WTC11 (cell line): ENCODE measurements at regions not wholly inside any gene's neighbourhood (a gene's known extent, or its start where the extent isn't known, plus 50 kb on each side); places are given as distances from the start of the nearest gene placed in this dataset.

Experiments used
- ATAC-seq: fragments of 200-7000 bp; cut with Tn5 transposase; 2 replicates; pipeline ENCODE4 v1.10.0; 2021; ENCODE audit warnings: mild to moderate bottlenecking, moderate library complexity
- CTCF ChIA-PET: fragments of 300-600 bp; sonication (Branson Sonifier 250); formaldehyde crosslinking; loops from one replicate; lab custom pipeline; 2021; ENCODE audit warnings: antibody characterized with exemption; lab: Charles Lee
- POLR2A ChIA-PET: fragments of 350-600 bp; sonication (Branson Sonifier 250); formaldehyde crosslinking; loops from one replicate; lab custom pipeline; 2021; ENCODE audit warnings: antibody characterized with exemption; lab: Charles Lee
- DNase-seq: peaks from one replicate; pipeline ENCODE4 v3.0.0; 2021; ENCODE audit warnings: low spot score
- H3K27ac Mint-ChIP-seq: 2 replicates; pipeline ENCODE4 v1.8.0; 2021; ENCODE audit warnings: mixed read lengths
- H3K27me3 Mint-ChIP-seq: 2 replicates; pipeline ENCODE4 v1.8.0; 2021; ENCODE audit warnings: low read depth, mild to moderate bottlenecking, moderate library complexity, mixed read lengths
- H3K36me3 Mint-ChIP-seq: 2 replicates; pipeline ENCODE4 v1.8.0; 2021; ENCODE audit warnings: mixed read lengths
- H3K4me1 Mint-ChIP-seq: 2 replicates; pipeline ENCODE4 v1.8.0; 2022; ENCODE audit warnings: mixed read lengths
- H3K4me3 Mint-ChIP-seq: 2 replicates; pipeline ENCODE4 v1.8.0; 2021; ENCODE audit warnings: mild to moderate bottlenecking, moderate library complexity, mixed read lengths
- H3K9me3 Mint-ChIP-seq: 2 replicates; pipeline ENCODE4 v1.8.0; 2021; ENCODE audit warnings: mixed read lengths
- ATF2 ChIP-seq: sonication (generic); formaldehyde crosslinking; IDR thresholded peaks from 2 replicates; pipeline ENCODE4 v1.8.1; 2022; ENCODE audit warnings: low read depth, missing genetic modification reagents, borderline replicate concordance
- CBFB ChIP-seq: sonication (generic); formaldehyde crosslinking; IDR thresholded peaks from 2 replicates; pipeline ENCODE4 v1.8.1; 2022; ENCODE audit warnings: mild to moderate bottlenecking, low read depth, missing genetic modification reagents
- CDX4 ChIP-seq: fragments of 250-450 bp; sonication (Bioruptor Pico); IDR thresholded peaks from 2 replicates; pipeline ENCODE4 v1.9.0; 2021; ENCODE audit warnings: moderate library complexity, mild to moderate bottlenecking, inconsistent platforms, borderline replicate concordance
- CREB1 ChIP-seq: sonication (generic); formaldehyde crosslinking; IDR thresholded peaks from 2 replicates; pipeline ENCODE4 v1.8.0; 2023; ENCODE audit warnings: mild to moderate bottlenecking, missing genetic modification reagents
- CTCF ChIP-seq: fragments of 200-600 bp; IDR thresholded peaks from 2 replicates; pipeline ENCODE4 v1.8.0; 2022; ENCODE audit warnings: antibody characterized with exemption
- EMX1 ChIP-seq: fragments of 250-450 bp; sonication (Bioruptor Pico); IDR thresholded peaks from 2 replicates; pipeline ENCODE4 v1.8.0; 2021; ENCODE audit warnings: mild to moderate bottlenecking
- ERG ChIP-seq: fragments of 250-450 bp; sonication (Bioruptor Pico); IDR thresholded peaks from 2 replicates; pipeline ENCODE4 v1.8.0; 2021; ENCODE audit warnings: mild to moderate bottlenecking
- ESRRA ChIP-seq: sonication (generic); formaldehyde crosslinking; IDR thresholded peaks from 2 replicates; pipeline ENCODE4 v1.8.1; 2022; ENCODE audit warnings: mild to moderate bottlenecking, missing genetic modification reagents, borderline replicate concordance
- ETV6 ChIP-seq: sonication (generic); formaldehyde crosslinking; IDR thresholded peaks from 2 replicates; pipeline ENCODE4 v1.8.1; 2022; ENCODE audit warnings: mild to moderate bottlenecking, missing genetic modification reagents
- GRHL2 ChIP-seq: fragments of 250-450 bp; sonication (Bioruptor Pico); IDR thresholded peaks from 2 replicates; pipeline ENCODE4 v1.8.0; 2022; ENCODE audit warnings: mild to moderate bottlenecking, moderate library complexity; ENCODE audit not compliant: insufficient replicate concordance, severe bottlenecking
- JAZF1 ChIP-seq: fragments of 250-450 bp; sonication (Bioruptor Pico); IDR thresholded peaks from 2 replicates; pipeline ENCODE4 v1.9.0; 2021; ENCODE audit warnings: moderate library complexity, mild to moderate bottlenecking, inconsistent platforms
- MAX ChIP-seq: sonication (generic); formaldehyde crosslinking; IDR thresholded peaks from 2 replicates; pipeline ENCODE4 v1.8.0; 2022; ENCODE audit warnings: mild to moderate bottlenecking, missing genetic modification reagents
- NR2C2 ChIP-seq: sonication (generic); formaldehyde crosslinking; IDR thresholded peaks from 2 replicates; pipeline ENCODE4 v1.8.0; 2022; ENCODE audit warnings: mild to moderate bottlenecking, missing genetic modification reagents
- PRRX2 ChIP-seq: fragments of 250-450 bp; sonication (Bioruptor Pico); IDR thresholded peaks from 2 replicates; pipeline ENCODE4 v1.8.0; 2021; ENCODE audit warnings: mild to moderate bottlenecking
- USF2 ChIP-seq: sonication (generic); formaldehyde crosslinking; IDR thresholded peaks from 2 replicates; pipeline ENCODE4 v1.8.1; 2023; ENCODE audit warnings: mild to moderate bottlenecking, missing genetic modification reagents, moderate library complexity
- ZBTB21 ChIP-seq: sonication (generic); formaldehyde crosslinking; IDR thresholded peaks from 2 replicates; pipeline ENCODE4 v1.8.1; 2023; ENCODE audit warnings: mild to moderate bottlenecking, missing genetic modification reagents, borderline replicate concordance
- ZNF138 ChIP-seq: sonication (generic); formaldehyde crosslinking; conservative IDR thresholded peaks from 2 replicates; pipeline ENCODE4 v1.8.1; 2022; ENCODE audit warnings: mild to moderate bottlenecking, moderate library complexity, missing genetic modification reagents
- ZNF219 ChIP-seq: sonication (generic); formaldehyde crosslinking; IDR thresholded peaks from 2 replicates; pipeline ENCODE4 v1.8.0; 2023; ENCODE audit warnings: missing genetic modification reagents, mild to moderate bottlenecking, borderline replicate concordance
- ZNF396 ChIP-seq: fragments of 250-450 bp; sonication (Bioruptor Pico); IDR thresholded peaks from 2 replicates; pipeline ENCODE4 v1.8.0; 2021; ENCODE audit warnings: mild to moderate bottlenecking, moderate library complexity, borderline replicate concordance
- ZNF512 ChIP-seq: sonication (generic); formaldehyde crosslinking; IDR thresholded peaks from 2 replicates; pipeline ENCODE4 v1.8.1; 2022; ENCODE audit warnings: missing genetic modification reagents, borderline replicate concordance
- ZNF532 ChIP-seq: fragments of 250-450 bp; sonication (Bioruptor Pico); IDR thresholded peaks from 2 replicates; pipeline ENCODE4 v1.9.0; 2021; ENCODE audit warnings: mild to moderate bottlenecking, borderline replicate concordance

GRCh38 chr14:30077946-30078345 is 150.3 kb upstream of the PRKD1 start:
- Mint-ChIP-seq H3K4me1 (0 out of 2 replicates have a peak, but pooled peaks cover under 1% of the 10 kb centered on the region), H3K4me3 (no peak overlapping the region), H3K27me3 (no peaks in the 10 kb centered on the region), H3K36me3 (peaks cover 19% of the 10 kb centered on the region), H3K9me3 (peaks cover 34% of the 10 kb centered on the region), H3K27ac (no peak overlapping the region)
- ATAC-seq (no peak), DNase-seq (no peak)
- CTCF ChIA-PET, result no interaction called here
- TF ChIP-seq ATF2, result no peak
- TF ChIP-seq CREB1 (CRISPR knock-in tag), result no peak
- no peak for TF ChIP-seq ZNF512
- TF ChIP-seq, all 79 proteins: peak for 0
- POLR2A ChIA-PET, result interaction anchor here (0.6 kb wide), 1 partner anchor 454 kb away, joined by 4 read pairs; no protein-coding TSS in a partner anchor

- no peak overlapping the region for H3K4me3 Mint-ChIP-seq
- H3K9me3 Mint-ChIP-seq, result peaks cover 25% of the 10 kb centered on the region
- peaks cover 10% of the 10 kb centered on the region for H3K36me3 Mint-ChIP-seq
- POLR2A ChIA-PET, result no interaction called here
- no peaks in the 10 kb centered on the region; the same call in 1 of the 2 replicates for H3K27me3 Mint-ChIP-seq
- peaks cover 10% of the 10 kb centered on the region for H3K4me1 Mint-ChIP-seq
- DNase-seq (no peak), ATAC-seq (no peak)
- no peak overlapping the region for H3K27ac Mint-ChIP-seq
- CTCF ChIA-PET, result no interaction called here
- TF ChIP-seq GRHL2 (no peak), CBFB (no peak), ETV6 (no peak), PRRX2 (CRISPR knock-in tag) (no peak), ZNF138 (CRISPR knock-in tag) (no peak), JAZF1 (CRISPR knock-in tag) (no peak), EMX1 (no peak), CTCF (no peak), ERG (no peak), USF2 (no peak), NR2C2 (CRISPR knock-in tag) (no peak), ZNF396 (CRISPR knock-in tag) (no peak), ZBTB21 (CRISPR knock-in tag) (no peak), MAX (CRISPR knock-in tag) (no peak), ESRRA (CRISPR knock-in tag) (no peak), ZNF532 (CRISPR knock-in tag) (no peak), CDX4 (no peak), ZNF219 (CRISPR knock-in tag) (no peak)
Observed at GRCh38 chr14:30078811-30079402, 151.3 kb upstream of the PRKD1 start.
